H1 (cell line): ENCODE measurements at regions not wholly inside any gene's neighbourhood (a gene's known extent, or its start where the extent isn't known, plus 50 kb on each side); places are given as distances from the start of the nearest gene placed in this dataset.

Experiments used
- CHD7 ChIP-seq: fragments of 300-600 bp; sonication (generic); IDR thresholded peaks from 2 replicates; pipeline ENCODE4 v1.7.1; 2012; ENCODE audit warnings: low read length, moderate library complexity, mild to moderate bottlenecking, inconsistent platforms; ENCODE audit not compliant: insufficient replicate concordance
- EGR1 ChIP-seq: IDR thresholded peaks from 2 replicates; pipeline ENCODE4 v1.6.1; 2011; ENCODE audit warnings: low read depth, low read length, borderline replicate concordance
- HDAC6 ChIP-seq: IDR thresholded peaks from one replicate; pipeline ENCODE4 v1.7.1; 2012; ENCODE audit warnings: low read depth, mild to moderate bottlenecking, inconsistent platforms, low read length, moderate library complexity
- JUND ChIP-seq: IDR thresholded peaks from 2 replicates; pipeline ENCODE4 v1.6.1; 2011; ENCODE audit warnings: mild to moderate bottlenecking, improper control_type of control experiment, low read length
- KDM1A ChIP-seq: fragments of 200-600, 300-600 bp; sonication (generic); IDR thresholded peaks from 2 replicates; pipeline ENCODE4 v1.7.1; 2016; ENCODE audit warnings: mild to moderate bottlenecking, low read length, borderline replicate concordance
- KDM4A ChIP-seq: IDR thresholded peaks from one replicate; pipeline ENCODE4 v1.7.1; 2012; ENCODE audit warnings: low read depth, mild to moderate bottlenecking, moderate library complexity, low read length, inconsistent platforms; ENCODE audit not compliant: severe bottlenecking

GRCh38 chr15:62524848-62525247 is 359.8 kb upstream of the C2CD4B start (continued):
- TF ChIP-seq CHD7 (no peak), JUND (no peak), KDM1A (no peak), EGR1 (no peak), HDAC6 (no peak), KDM4A (no peak)
